ENCODE measurements at regions not wholly inside any gene's neighbourhood (a gene's known extent, or its start where the extent isn't known, plus 50 kb on each side); places are given as distances from the start of the nearest gene placed in this dataset.

- TF ChIP-seq EZH2 (IDR thresholded peaks at IDR 0.05; ENCODE audit: borderline replicate concordance, insufficient read depth, low read length, poor library complexity, severe bottlenecking) (no peak), POLR2AphosphoS5 (IDR thresholded peaks at IDR 0.05) (no peak), EP300 (conservative IDR thresholded peaks at IDR 0.05; ENCODE audit: poor library complexity, severe bottlenecking) (no peak), MXI1 (conservative IDR thresholded peaks at IDR 0.05; ENCODE audit: poor library complexity, severe bottlenecking) (no peak), TAF1 (IDR thresholded peaks at IDR 0.05; ENCODE audit: low read depth) (no peak), RAD21 (conservative IDR thresholded peaks at IDR 0.05) (no peak), SMC3 (conservative IDR thresholded peaks at IDR 0.05; ENCODE audit: poor library complexity) (no peak)
- TF ChIP-seq, protein P1, sequence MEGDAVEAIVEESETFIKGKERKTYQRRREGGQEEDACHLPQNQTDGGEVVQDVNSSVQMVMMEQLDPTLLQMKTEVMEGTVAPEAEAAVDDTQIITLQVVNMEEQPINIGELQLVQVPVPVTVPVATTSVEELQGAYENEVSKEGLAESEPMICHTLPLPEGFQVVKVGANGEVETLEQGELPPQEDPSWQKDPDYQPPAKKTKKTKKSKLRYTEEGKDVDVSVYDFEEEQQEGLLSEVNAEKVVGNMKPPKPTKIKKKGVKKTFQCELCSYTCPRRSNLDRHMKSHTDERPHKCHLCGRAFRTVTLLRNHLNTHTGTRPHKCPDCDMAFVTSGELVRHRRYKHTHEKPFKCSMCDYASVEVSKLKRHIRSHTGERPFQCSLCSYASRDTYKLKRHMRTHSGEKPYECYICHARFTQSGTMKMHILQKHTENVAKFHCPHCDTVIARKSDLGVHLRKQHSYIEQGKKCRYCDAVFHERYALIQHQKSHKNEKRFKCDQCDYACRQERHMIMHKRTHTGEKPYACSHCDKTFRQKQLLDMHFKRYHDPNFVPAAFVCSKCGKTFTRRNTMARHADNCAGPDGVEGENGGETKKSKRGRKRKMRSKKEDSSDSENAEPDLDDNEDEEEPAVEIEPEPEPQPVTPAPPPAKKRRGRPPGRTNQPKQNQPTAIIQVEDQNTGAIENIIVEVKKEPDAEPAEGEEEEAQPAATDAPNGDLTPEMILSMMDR (IDR thresholded peaks at IDR 0.05; ENCODE audit: poor library complexity, severe bottlenecking), result no peak
- TF ChIP-seq, protein P2, sequence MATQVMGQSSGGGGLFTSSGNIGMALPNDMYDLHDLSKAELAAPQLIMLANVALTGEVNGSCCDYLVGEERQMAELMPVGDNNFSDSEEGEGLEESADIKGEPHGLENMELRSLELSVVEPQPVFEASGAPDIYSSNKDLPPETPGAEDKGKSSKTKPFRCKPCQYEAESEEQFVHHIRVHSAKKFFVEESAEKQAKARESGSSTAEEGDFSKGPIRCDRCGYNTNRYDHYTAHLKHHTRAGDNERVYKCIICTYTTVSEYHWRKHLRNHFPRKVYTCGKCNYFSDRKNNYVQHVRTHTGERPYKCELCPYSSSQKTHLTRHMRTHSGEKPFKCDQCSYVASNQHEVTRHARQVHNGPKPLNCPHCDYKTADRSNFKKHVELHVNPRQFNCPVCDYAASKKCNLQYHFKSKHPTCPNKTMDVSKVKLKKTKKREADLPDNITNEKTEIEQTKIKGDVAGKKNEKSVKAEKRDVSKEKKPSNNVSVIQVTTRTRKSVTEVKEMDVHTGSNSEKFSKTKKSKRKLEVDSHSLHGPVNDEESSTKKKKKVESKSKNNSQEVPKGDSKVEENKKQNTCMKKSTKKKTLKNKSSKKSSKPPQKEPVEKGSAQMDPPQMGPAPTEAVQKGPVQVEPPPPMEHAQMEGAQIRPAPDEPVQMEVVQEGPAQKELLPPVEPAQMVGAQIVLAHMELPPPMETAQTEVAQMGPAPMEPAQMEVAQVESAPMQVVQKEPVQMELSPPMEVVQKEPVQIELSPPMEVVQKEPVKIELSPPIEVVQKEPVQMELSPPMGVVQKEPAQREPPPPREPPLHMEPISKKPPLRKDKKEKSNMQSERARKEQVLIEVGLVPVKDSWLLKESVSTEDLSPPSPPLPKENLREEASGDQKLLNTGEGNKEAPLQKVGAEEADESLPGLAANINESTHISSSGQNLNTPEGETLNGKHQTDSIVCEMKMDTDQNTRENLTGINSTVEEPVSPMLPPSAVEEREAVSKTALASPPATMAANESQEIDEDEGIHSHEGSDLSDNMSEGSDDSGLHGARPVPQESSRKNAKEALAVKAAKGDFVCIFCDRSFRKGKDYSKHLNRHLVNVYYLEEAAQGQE (IDR thresholded peaks at IDR 0.05; ENCODE audit: borderline replicate concordance), result no peak
Observed at GRCh38 chr5:8097146-8097545, 228.2 kb downstream of the MTRR start.

Measured in neural cell (in vitro differentiated cells).